CD4-positive, alpha-beta T cell treated with Interleukin-1 beta for 1 hour (primary cell): ENCODE measurements at regions not wholly inside any gene's neighbourhood (a gene's known extent, or its start where the extent isn't known, plus 50 kb on each side); places are given as distances from the start of the nearest gene placed in this dataset.
"Not testable (repeated sequence)": the region's sequence is repeated elsewhere in the genome, so short reads cannot be mapped to it uniquely, and the experiment has no call there.

Source experiments
- DNase-seq, 2 donors: peaks; one replicate each; pipeline ENCODE4 v3.0.0-alpha.2; 2020 to 2022

GRCh38 chr10:37067576-37067975 is 57.8 kb upstream of the ANKRD30A start:
- DNase-seq, result no peak

GRCh38 chr10:37062296-37062695 is 63.1 kb upstream of the ANKRD30A start:
- not testable (repeated sequence) for DNase-seq

GRCh38 chr10:37057261-37057660 is 68.1 kb upstream of the ANKRD30A start:
- no peak for DNase-seq

GRCh38 chr10:37053476-37053875 is 71.9 kb upstream of the ANKRD30A start:
- no peak for DNase-seq

GRCh38 chr10:37049982-37050381 is 75.4 kb upstream of the ANKRD30A start:
- DNase-seq, result not testable (repeated sequence)

- not testable (repeated sequence) for DNase-seq
Observed at GRCh38 chr10:37044319-37044718, 81.1 kb upstream of the ANKRD30A start.

- no peak for DNase-seq
Observed at GRCh38 chr10:37035853-37036252, 89.5 kb upstream of the ANKRD30A start.

- no peak for DNase-seq
Observed at GRCh38 chr10:37015498-37015897, 109.9 kb upstream of the ANKRD30A start.

- DNase-seq, result no peak
Observed at GRCh38 chr10:37010741-37011140, 114.7 kb upstream of the ANKRD30A start.

GRCh38 chr10:37008276-37008675 is 117.1 kb upstream of the ANKRD30A start:
- not testable (repeated sequence) for DNase-seq

- DNase-seq, result no peak
Observed at GRCh38 chr10:37003126-37003525, 122.3 kb upstream of the ANKRD30A start.

- not testable (repeated sequence) for DNase-seq
Observed at GRCh38 chr10:36995806-36996205, 129.6 kb upstream of the ANKRD30A start.

GRCh38 chr10:36994886-36995285 is 130.5 kb upstream of the ANKRD30A start:
- no peak for DNase-seq

GRCh38 chr10:36989233-36989632 is 136.2 kb upstream of the ANKRD30A start:
- no peak for DNase-seq

- no peak for DNase-seq
Observed at GRCh38 chr10:36946598-36946997, 178.8 kb upstream of the ANKRD30A start.

- DNase-seq, result no peak
Observed at GRCh38 chr10:36943544-36943943, 181.9 kb upstream of the ANKRD30A start.

GRCh38 chr10:36942616-36943015 is 182.8 kb upstream of the ANKRD30A start:
- DNase-seq, result no peak

- DNase-seq, result no peak
Observed at GRCh38 chr10:36903040-36903439, 222.4 kb upstream of the ANKRD30A start.

- no peak for DNase-seq
Observed at GRCh38 chr10:36899652-36900051, 225.7 kb upstream of the ANKRD30A start.

GRCh38 chr10:36888925-36889573 is 236.3 kb upstream of the ANKRD30A start:
- DNase-seq, result peak in 1 of 2 donors; percentile 25

GRCh38 chr10:36886303-36886891 is 239.0 kb upstream of the ANKRD30A start:
- DNase-seq, result no peak

- no peak for DNase-seq
Observed at GRCh38 chr10:36885746-36886145, 239.7 kb upstream of the ANKRD30A start.

GRCh38 chr10:36882781-36883180 is 242.6 kb upstream of the ANKRD30A start:
- no peak for DNase-seq

GRCh38 chr10:36880898-36881297 is 244.5 kb upstream of the ANKRD30A start:
- no peak for DNase-seq
